ENCODE measurements at regions not wholly inside any gene's neighbourhood (a gene's known extent, or its start where the extent isn't known, plus 50 kb on each side); places are given as distances from the start of the nearest gene placed in this dataset.

DNA sequence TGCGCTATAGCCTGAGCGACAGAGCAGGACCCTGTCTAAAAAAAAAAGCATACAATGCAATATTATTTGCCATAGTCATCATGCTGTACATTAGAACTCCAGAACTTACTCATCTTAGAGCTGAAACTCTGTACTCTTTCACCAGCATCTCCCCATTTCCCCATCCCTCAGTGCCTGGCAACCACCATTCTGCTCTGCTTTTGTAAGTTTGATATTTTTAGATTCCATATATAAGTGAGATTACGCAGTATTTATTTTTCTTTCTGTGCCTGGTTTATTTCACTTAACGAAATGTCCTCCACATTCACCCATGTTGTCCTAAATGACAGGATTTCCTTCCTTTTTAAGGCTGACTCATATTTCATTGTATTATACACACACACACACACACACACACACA lies 121.8 kb downstream of the BBS10 start:
- DNase-seq = no peak
- WGBS, 4 donors = 53 to 71% (median 65%) methylated on average over 4 of the region's 4 CpGs
- no peak for ATAC-seq
- TF ChIP-seq, protein P1, sequence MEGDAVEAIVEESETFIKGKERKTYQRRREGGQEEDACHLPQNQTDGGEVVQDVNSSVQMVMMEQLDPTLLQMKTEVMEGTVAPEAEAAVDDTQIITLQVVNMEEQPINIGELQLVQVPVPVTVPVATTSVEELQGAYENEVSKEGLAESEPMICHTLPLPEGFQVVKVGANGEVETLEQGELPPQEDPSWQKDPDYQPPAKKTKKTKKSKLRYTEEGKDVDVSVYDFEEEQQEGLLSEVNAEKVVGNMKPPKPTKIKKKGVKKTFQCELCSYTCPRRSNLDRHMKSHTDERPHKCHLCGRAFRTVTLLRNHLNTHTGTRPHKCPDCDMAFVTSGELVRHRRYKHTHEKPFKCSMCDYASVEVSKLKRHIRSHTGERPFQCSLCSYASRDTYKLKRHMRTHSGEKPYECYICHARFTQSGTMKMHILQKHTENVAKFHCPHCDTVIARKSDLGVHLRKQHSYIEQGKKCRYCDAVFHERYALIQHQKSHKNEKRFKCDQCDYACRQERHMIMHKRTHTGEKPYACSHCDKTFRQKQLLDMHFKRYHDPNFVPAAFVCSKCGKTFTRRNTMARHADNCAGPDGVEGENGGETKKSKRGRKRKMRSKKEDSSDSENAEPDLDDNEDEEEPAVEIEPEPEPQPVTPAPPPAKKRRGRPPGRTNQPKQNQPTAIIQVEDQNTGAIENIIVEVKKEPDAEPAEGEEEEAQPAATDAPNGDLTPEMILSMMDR (IDR thresholded peaks at IDR 0.05) = no peak
- no peak for TF ChIP-seq POLR2A (IDR thresholded peaks at IDR 0.05)
- no peak overlapping the region for H3K27ac ChIP-seq
- H3K4me1 ChIP-seq = no peaks in the 10 kb centered on the region
- H3K9me3 ChIP-seq = no peaks in the 10 kb centered on the region
- no peaks in the 10 kb centered on the region for H3K27me3 ChIP-seq
- no peaks in the 10 kb centered on the region for H3K36me3 ChIP-seq
- no peak overlapping the region for H3K4me3 ChIP-seq
- intact Hi-C loops (cut with DNase I) = no loop called here

DNA sequence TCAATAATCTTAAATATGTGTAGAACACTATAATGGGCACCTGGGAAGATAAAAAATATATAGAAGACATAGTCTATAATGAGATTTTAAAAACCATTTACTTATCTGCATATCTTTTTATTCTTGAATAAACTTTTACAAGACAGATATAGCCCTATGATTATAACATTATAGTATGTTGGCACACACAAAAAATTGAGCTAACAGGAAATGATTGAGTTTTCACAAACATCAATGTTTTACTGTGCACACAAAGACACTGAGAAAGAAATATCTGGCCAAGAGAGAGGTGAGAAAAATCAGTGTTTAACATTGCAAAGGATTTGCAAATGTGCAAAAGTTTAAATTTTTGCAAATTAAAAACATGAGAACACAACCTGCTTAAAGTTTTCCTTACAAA lies 124.3 kb downstream of the BBS10 start:
- no peak for ATAC-seq
- Histone ChIP-seq H3K27ac (no peak overlapping the region), H3K4me3 (no peak overlapping the region), H3K4me1 (no peaks in the 10 kb centered on the region), H3K36me3 (no peaks in the 10 kb centered on the region), H3K9me3 (no peaks in the 10 kb centered on the region), H3K27me3 (no peaks in the 10 kb centered on the region)
- intact Hi-C loops (cut with DNase I) = no loop called here
- DNase-seq = no peak
- TF ChIP-seq, protein P1 (IDR thresholded peaks at IDR 0.05) = no peak
- no peak for TF ChIP-seq POLR2A (IDR thresholded peaks at IDR 0.05)

DNA sequence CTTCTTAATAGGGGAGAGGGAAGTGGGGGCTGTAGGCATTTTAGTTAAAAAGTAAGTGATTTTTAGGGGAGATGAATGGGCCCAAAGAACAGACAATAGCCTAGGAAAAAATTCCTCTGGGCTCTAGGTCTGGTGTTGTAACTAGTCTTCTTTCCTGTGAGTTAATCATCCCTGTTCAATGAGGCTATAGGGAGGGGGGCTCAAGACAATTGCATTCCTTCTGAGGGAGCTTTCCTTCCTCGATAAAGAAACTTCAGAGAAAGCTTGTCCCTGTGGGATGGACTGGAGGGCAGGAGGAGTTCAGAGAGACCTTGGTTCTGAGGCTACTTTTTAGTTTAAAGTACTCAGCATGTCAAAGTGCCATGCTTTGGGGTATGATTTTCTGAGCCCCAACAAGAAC lies 127.2 kb downstream of the BBS10 start:
- ATAC-seq = no peak
- WGBS, 4 donors = 25 to 42% (median 40%) methylated on average over 1 of the region's 1 CpG

DNA sequence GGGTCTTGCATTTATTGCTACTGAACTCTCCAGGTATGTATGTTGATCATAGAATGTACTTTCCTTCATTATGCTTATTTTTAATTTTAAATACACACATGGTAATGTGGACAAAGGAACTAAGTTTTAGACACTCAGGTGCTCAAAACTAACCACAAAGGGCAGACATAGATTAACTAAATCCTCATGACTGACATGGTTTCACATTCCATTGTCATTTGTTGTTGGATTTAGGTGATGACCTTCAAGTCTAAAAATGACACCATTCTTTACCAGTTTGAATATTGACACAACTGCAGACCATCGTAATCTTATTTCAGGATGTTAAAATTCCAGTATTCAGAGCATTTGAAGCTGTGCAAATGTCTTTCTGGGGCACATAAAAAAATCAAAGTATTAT lies 128.4 kb downstream of the BBS10 start:
- Histone ChIP-seq H3K9me3 (no peaks in the 10 kb centered on the region), H3K27ac (no peak overlapping the region), H3K27me3 (no peaks in the 10 kb centered on the region), H3K4me3 (no peak overlapping the region), H3K4me1 (no peaks in the 10 kb centered on the region), H3K36me3 (no peaks in the 10 kb centered on the region)
- no peak for ATAC-seq
- DNase-seq = no peak
- intact Hi-C loops (cut with DNase I) = no loop called here
- 69 to 84% (median 73%) methylated on average over 1 of the region's 1 CpG for WGBS, 4 donors
- TF ChIP-seq POLR2A (IDR thresholded peaks at IDR 0.05) = no peak
- TF ChIP-seq, protein P1 (IDR thresholded peaks at IDR 0.05) = no peak

More for the DNA sequence above, 127.2 kb downstream of the BBS10 start:
- DNase-seq = no peak
- Histone ChIP-seq H3K27me3 (no peaks in the 10 kb centered on the region), H3K36me3 (no peaks in the 10 kb centered on the region), H3K4me1 (no peaks in the 10 kb centered on the region), H3K27ac (no peak overlapping the region), H3K4me3 (no peak overlapping the region), H3K9me3 (no peaks in the 10 kb centered on the region)
- TF ChIP-seq, protein P1 (IDR thresholded peaks at IDR 0.05) = no peak
- no peak for TF ChIP-seq POLR2A (IDR thresholded peaks at IDR 0.05)
- intact Hi-C loops (cut with DNase I) = no loop called here
